Breast epithelium (tissue), 3 donors: ENCODE measurements at regions not wholly inside any gene's neighbourhood (a gene's known extent, or its start where the extent isn't known, plus 50 kb on each side); places are given as distances from the start of the nearest gene placed in this dataset.

Experiments
- CTCF ChIP-seq, 3 donors: fragments of 450-650 bp; IDR thresholded peaks; one replicate each; pipeline ENCODE4 v1.5.1; 2016 to 2017; ENCODE audit warnings: antibody characterized with exemption in 3 of 3, mild to moderate bottlenecking in 3 of 3, moderate library complexity in 3 of 3
- POLR2A ChIP-seq: fragments of 450-650 bp; IDR thresholded peaks from one replicate; pipeline ENCODE4 v1.6.1; 2016; ENCODE audit warnings: antibody characterized with exemption, mild to moderate bottlenecking, moderate library complexity

GRCh38 chrX:149322316-149322715 lies 182.8 kb downstream of the IDS start:
- TF ChIP-seq POLR2A (no peak), CTCF (IDR thresholded peaks at IDR 0.05) (no peak)
